ENCODE measurements at regions not wholly inside any gene's neighbourhood (a gene's known extent, or its start where the extent isn't known, plus 50 kb on each side); places are given as distances from the start of the nearest gene placed in this dataset.
"Not testable (repeated sequence)": the region's sequence is repeated elsewhere in the genome, so short reads cannot be mapped to it uniquely, and the experiment has no call there.

DNA sequence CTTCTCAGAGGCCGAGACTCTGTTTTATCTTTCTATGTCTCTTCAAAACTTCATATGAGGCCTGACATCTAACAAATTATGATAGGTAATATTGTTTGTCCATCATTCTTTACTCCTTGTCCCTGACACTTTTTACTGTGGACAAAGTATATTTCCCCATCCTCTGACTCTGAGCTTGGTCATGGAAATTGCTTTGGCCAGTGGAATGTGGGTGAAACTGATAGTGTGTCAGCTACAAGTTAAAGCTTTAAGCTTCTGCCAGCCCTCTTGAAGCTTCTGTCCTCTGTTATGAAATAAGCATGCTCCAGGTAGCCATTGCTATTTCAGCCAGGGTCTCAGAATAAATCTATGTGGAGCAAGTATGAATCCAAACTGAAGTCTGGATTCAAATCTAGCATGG lies 604.6 kb downstream of the BCOR start:
- TF ChIP-seq POLR2A (IDR thresholded peaks at IDR 0.05): no peak
- TF ChIP-seq, protein P1, sequence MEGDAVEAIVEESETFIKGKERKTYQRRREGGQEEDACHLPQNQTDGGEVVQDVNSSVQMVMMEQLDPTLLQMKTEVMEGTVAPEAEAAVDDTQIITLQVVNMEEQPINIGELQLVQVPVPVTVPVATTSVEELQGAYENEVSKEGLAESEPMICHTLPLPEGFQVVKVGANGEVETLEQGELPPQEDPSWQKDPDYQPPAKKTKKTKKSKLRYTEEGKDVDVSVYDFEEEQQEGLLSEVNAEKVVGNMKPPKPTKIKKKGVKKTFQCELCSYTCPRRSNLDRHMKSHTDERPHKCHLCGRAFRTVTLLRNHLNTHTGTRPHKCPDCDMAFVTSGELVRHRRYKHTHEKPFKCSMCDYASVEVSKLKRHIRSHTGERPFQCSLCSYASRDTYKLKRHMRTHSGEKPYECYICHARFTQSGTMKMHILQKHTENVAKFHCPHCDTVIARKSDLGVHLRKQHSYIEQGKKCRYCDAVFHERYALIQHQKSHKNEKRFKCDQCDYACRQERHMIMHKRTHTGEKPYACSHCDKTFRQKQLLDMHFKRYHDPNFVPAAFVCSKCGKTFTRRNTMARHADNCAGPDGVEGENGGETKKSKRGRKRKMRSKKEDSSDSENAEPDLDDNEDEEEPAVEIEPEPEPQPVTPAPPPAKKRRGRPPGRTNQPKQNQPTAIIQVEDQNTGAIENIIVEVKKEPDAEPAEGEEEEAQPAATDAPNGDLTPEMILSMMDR (IDR thresholded peaks at IDR 0.05): no peak
- DNase-seq (no peak), ATAC-seq (no peak)
- H3K4me3 ChIP-seq: no peak overlapping the region
- no peaks in the 10 kb centered on the region for H3K27me3 ChIP-seq
- H3K27ac ChIP-seq: no peak overlapping the region
- intact Hi-C loops (cut with DNase I): no loop called here
- no peaks in the 10 kb centered on the region for H3K36me3 ChIP-seq (replicated peaks in 1 of 2; ENCODE audit: insufficient read depth in 1 of 2, low read depth in 2 of 2)
- no peaks in the 10 kb centered on the region for H3K9me3 ChIP-seq
- H3K4me1 ChIP-seq: no peaks in the 10 kb centered on the region
- WGBS, 2 donors: 81% methylated on average over 1 of the region's 1 CpG; no CpG with 5 or more reads in 1 of the 2 donors

DNA sequence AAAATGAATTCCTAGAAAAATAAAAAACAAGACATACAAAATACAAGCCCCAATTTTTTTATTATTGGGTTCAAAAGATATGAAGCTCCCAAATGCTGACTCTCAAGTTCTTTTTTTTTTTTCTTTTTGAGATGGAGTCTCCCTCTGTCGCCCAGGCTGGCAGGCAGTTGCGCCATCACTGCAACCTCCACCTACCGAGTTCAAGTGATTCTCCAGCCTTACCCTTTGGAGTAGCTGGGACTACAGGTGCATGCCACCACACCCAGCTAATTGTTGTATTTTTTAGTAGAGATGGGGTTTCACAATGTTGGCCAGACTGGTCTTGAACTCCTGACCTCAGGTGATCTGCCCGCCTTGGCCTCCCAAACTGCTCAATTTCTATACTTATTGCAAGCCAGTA lies 600.6 kb downstream of the BCOR start:
- intact Hi-C loops (cut with DNase I); H3K27me3 ChIP-seq; H3K36me3 ChIP-seq (replicated peaks in 1 of 2; ENCODE audit: insufficient read depth in 1 of 2, low read depth in 2 of 2); DNase-seq; H3K4me3 ChIP-seq; H3K27ac ChIP-seq; H3K9me3 ChIP-seq; ATAC-seq; H3K4me1 ChIP-seq: not testable (repeated sequence)
- 82 to 100% methylated on average over 2 to 3 of the region's 4 CpGs for WGBS, 2 donors

DNA sequence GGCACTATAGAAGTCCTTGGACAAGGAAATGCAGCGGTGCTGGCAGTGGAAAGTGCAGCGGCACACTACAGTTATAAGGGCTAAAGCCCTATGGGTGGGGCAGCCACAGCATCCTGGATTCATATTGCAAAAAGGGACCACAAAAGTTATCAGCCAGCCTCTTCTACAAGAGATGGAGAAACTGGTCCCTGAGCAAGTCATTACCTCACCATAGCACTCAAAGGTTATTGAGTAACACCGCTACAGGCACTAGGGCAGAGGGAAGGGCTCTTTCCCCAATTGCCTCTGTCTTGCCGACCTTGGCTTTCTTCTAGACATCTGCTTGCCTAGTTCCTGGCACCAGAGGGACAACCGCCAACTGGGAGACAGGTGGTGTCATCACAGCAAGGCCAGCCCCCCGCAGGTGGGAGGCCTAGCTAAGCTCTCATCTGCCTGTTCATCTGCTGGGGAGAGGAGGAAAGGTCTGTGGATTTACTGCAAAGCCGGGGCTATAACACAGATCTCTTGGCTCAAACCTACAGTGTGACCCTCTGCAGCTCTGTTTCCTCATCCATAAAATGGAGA lies 600.0 kb downstream of the BCOR start:
- no peak for ATAC-seq
- Histone ChIP-seq H3K27me3 (no peaks in the 10 kb centered on the region), H3K9me3 (no peaks in the 10 kb centered on the region), H3K4me1 (no peaks in the 10 kb centered on the region), H3K36me3 (replicated peaks in 1 of 2; ENCODE audit: insufficient read depth in 1 of 2, low read depth in 2 of 2) (no peaks in the 10 kb centered on the region), H3K27ac (no peak overlapping the region), H3K4me3 (no peak overlapping the region)
- WGBS, 2 donors: 84 to 100% methylated on average over 2 to 5 of the region's 7 CpGs
- DNase-seq: no peak
- intact Hi-C loops (cut with DNase I): no loop called here
- no peak for TF ChIP-seq POLR2A (IDR thresholded peaks at IDR 0.05)
- TF ChIP-seq, protein P1 (IDR thresholded peaks at IDR 0.05): no peak

DNA sequence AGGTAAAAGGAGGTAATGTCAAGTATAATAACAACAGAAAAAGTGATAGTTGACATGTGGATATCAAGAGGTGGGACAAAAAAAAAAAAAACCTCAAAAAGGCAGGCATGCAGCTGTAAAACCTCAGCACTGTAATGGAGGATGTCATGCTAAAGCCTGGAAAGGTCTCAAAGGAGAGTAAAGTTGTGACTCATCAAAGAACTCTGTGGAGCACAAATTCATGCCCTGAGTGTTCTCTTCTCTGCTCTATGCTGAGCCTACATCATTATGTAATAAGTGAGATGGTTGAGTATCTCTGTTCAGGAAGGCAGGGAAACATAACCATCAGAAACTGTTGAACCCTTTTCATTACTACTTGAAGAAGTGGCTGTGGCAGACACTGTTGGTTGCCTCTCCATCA lies 597.8 kb downstream of the BCOR start:
- H3K9me3 ChIP-seq: no peaks in the 10 kb centered on the region
- ATAC-seq (no peak), DNase-seq (no peak)
- H3K27me3 ChIP-seq: no peaks in the 10 kb centered on the region
- H3K4me1 ChIP-seq: no peaks in the 10 kb centered on the region
- no peak overlapping the region for H3K27ac ChIP-seq
- intact Hi-C loops (cut with DNase I): no loop called here
- H3K36me3 ChIP-seq (replicated peaks in 1 of 2; ENCODE audit: insufficient read depth in 1 of 2, low read depth in 2 of 2): no peaks in the 10 kb centered on the region
- no peak overlapping the region for H3K4me3 ChIP-seq
- TF ChIP-seq POLR2A (IDR thresholded peaks at IDR 0.05): no peak
- TF ChIP-seq, protein P1 (IDR thresholded peaks at IDR 0.05): no peak

DNA sequence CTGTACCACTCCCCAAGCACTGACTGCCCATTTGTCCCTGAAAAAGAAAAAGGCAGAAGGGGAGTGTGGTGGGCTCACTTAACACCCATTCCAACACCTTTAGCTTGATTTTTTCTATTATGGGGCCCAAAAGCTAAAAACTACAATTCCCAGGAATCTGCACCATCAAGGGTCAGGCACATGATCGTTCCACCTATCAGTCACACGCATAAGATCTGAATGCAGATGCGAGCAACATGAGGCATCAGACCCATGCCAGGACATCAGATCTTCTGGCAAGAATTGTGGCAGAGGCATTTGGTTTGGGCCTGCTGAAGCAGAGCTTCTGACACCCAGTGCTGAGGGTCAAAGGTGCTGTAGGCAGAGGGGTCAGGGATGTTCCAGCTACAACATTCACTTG lies 595.9 kb downstream of the BCOR start:
- TF ChIP-seq POLR2A (IDR thresholded peaks at IDR 0.05): no peak
- TF ChIP-seq, protein P1 (IDR thresholded peaks at IDR 0.05): no peak
- Histone ChIP-seq H3K36me3 (replicated peaks in 1 of 2; ENCODE audit: insufficient read depth in 1 of 2, low read depth in 2 of 2) (no peaks in the 10 kb centered on the region), H3K27ac (no peak overlapping the region), H3K27me3 (no peaks in the 10 kb centered on the region), H3K9me3 (no peaks in the 10 kb centered on the region), H3K4me3 (no peak overlapping the region), H3K4me1 (no peaks in the 10 kb centered on the region)
- ATAC-seq: no peak
- DNase-seq: no peak
- 100% methylated on average over 3 of the region's 3 CpGs; no CpG with 5 or more reads in 1 of the 2 donors for WGBS, 2 donors
- intact Hi-C loops (cut with DNase I): no loop called here

All from body of pancreas (tissue), 4 donors.